ENCODE measurements at regions not wholly inside any gene's neighbourhood (a gene's known extent, or its start where the extent isn't known, plus 50 kb on each side); places are given as distances from the start of the nearest gene placed in this dataset.

DNA sequence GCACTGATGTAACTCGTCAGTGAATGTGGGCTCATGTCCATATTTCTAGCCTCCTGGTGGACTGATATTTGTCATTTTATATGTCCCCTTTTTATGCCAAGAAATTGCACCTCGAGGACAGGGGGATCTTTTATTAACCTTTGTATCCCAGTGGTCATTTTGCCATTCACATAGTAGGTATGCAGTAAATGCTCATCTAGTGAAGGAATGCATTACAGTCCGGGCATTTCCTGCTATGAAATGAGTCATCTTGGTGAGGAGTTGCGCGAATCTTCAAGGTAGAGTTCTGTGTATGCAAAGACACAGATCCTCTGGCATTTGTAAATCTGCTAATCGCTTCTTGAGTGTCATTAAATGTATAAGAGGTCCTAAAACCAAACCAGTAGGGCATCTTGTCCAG lies 755.5 kb upstream of the ADAMTS16 start:
- TF ChIP-seq, protein P1, sequence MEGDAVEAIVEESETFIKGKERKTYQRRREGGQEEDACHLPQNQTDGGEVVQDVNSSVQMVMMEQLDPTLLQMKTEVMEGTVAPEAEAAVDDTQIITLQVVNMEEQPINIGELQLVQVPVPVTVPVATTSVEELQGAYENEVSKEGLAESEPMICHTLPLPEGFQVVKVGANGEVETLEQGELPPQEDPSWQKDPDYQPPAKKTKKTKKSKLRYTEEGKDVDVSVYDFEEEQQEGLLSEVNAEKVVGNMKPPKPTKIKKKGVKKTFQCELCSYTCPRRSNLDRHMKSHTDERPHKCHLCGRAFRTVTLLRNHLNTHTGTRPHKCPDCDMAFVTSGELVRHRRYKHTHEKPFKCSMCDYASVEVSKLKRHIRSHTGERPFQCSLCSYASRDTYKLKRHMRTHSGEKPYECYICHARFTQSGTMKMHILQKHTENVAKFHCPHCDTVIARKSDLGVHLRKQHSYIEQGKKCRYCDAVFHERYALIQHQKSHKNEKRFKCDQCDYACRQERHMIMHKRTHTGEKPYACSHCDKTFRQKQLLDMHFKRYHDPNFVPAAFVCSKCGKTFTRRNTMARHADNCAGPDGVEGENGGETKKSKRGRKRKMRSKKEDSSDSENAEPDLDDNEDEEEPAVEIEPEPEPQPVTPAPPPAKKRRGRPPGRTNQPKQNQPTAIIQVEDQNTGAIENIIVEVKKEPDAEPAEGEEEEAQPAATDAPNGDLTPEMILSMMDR (IDR thresholded peaks at IDR 0.05; ENCODE audit: extremely low read depth in 1 of 2, insufficient read depth in 1 of 2, low read depth in 1 of 2, low read length in 2 of 2), result no peak
- TF ChIP-seq, protein P2, sequence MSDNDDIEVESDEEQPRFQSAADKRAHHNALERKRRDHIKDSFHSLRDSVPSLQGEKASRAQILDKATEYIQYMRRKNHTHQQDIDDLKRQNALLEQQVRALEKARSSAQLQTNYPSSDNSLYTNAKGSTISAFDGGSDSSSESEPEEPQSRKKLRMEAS (IDR thresholded peaks at IDR 0.05; ENCODE audit: insufficient read depth, insufficient read length), result no peak
- TF ChIP-seq POLR2AphosphoS5 (IDR thresholded peaks at IDR 0.05; ENCODE audit: insufficient read depth, low read depth, low read length), result no peak
- TF ChIP-seq EZH2 (IDR thresholded peaks at IDR 0.05; ENCODE audit: borderline replicate concordance, low read depth, low read length, severe bottlenecking), result no peak
